Fibroblast of villous mesenchyme (primary cell): ENCODE measurements at regions not wholly inside any gene's neighbourhood (a gene's known extent, or its start where the extent isn't known, plus 50 kb on each side); places are given as distances from the start of the nearest gene placed in this dataset.

Source experiments
- DNase-seq: peaks from one replicate; pipeline ENCODE4 v3.0.0-alpha.2; 2010; ENCODE audit warnings: low read depth
- H3K4me3 ChIP-seq: 2 replicates; pipeline ENCODE4 v1.5.1; 2011; ENCODE audit warnings: low read depth, mild to moderate bottlenecking, low read length
- CTCF ChIP-seq: IDR thresholded peaks from 2 replicates; pipeline ENCODE4 v1.5.1; 2012; ENCODE audit warnings: low read depth, mild to moderate bottlenecking, low read length; ENCODE audit not compliant: insufficient read depth

- peak; percentile 12 for DNase-seq
- H3K4me3 ChIP-seq: no peak overlapping the region
- no peak for TF ChIP-seq CTCF
Observed at GRCh38 chr9:79799691-79800335, 228.0 kb downstream of the TLE4 start.

GRCh38 chr9:79798450-79798849 is 226.7 kb downstream of the TLE4 start:
- H3K4me3 ChIP-seq: no peak overlapping the region
- TF ChIP-seq CTCF: no peak
- no peak for DNase-seq

DNA sequence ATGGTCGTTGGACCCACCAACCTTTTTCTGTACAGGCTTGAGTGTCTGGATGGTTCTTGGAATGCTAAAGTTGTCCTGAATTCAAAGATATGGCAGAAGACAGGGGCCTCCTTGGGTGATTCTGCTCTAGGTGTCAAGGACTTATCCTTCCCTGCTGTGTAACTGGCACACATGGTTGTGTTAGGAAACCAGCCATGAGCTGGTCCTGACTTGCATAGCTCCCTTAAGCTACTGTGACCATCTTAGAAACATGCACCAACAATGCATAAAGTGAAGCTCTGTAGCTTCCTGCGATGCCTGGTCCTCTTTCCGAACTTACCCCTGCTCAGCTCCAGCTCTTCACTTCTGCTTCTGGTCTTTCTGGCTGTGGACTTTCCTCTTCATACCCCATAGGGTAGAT is 224.6 kb downstream of the TLE4 start:
- no peak overlapping the region for H3K4me3 ChIP-seq
- TF ChIP-seq CTCF: no peak
- DNase-seq: no peak

DNA sequence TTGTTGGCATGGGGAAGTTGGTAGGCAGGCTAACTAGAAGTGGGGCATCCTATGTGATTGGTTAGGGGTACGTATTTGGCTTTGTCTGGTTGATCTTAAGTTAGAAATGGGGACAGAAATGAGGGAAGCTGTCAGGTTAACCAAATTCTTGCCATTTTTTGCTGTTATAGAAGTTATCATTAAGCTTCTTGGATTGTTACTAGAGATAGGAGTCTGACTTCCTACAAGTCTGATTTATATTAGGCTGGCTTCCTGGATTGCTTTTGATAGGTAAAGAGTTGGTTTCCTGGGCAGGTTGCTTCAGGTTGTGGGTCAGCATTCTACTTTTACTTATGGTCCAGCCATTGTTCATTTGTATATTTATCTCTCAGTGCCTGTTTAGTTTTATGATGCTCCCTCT is 216.9 kb downstream of the TLE4 start:
- TF ChIP-seq CTCF: no peak
- H3K4me3 ChIP-seq: no peak overlapping the region
- no peak for DNase-seq

DNA sequence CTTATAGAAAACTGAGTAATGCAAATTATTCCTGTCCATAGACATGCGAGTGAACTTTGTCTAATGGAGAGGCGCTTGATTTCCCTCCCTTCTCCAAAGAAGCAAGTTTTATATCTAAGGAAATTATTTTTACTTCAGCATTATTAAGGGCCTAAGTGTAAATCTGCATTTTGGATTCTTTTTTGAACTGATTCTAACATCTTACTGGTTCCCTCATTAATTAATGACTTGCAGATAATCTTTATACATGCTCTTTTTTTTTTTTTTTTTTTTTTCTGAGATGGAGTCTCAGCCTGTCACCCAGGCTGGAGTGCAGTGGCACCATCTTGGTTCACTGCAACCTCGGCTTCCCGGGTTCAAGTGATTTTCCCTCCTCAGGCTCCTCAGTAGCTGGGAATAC is 209.5 kb downstream of the TLE4 start:
- H3K4me3 ChIP-seq: no peak overlapping the region
- no peak for TF ChIP-seq CTCF
- no peak for DNase-seq

DNA sequence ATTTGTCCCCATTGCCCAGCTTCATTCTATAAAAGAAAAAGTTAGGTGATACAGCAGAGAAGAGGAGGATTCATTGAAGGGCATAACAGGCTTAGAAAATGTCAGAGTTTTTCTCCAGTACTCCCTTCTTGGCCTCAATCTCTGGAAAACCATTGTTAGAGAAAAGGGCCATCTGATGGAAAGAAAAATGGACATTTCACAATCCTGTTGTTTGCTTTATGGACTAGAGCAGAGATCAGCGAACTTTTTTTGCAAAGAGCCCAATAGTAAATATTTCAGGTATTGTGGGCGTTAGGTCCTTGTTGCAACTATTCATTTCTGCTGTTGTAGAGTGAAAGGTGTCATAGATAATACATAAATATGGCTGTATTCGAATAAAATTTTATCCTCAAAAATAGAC is 208.8 kb downstream of the TLE4 start:
- no peak overlapping the region for H3K4me3 ChIP-seq
- TF ChIP-seq CTCF: no peak
- no peak for DNase-seq

- DNase-seq: no peak
- H3K4me3 ChIP-seq: no peak overlapping the region
- no peak for TF ChIP-seq CTCF
Observed at GRCh38 chr9:79779901-79780300, 208.1 kb downstream of the TLE4 start.
